H9 (cell line): ENCODE measurements at regions not wholly inside any gene's neighbourhood (a gene's known extent, or its start where the extent isn't known, plus 50 kb on each side); places are given as distances from the start of the nearest gene placed in this dataset.

Experiments used
- DNase-seq: peaks from one replicate; pipeline ENCODE4 v3.0.0-alpha.2; 2017
- H2AFZ ChIP-seq: one replicate; pipeline ENCODE4 v1.6.1; 2013; ENCODE audit warnings: mild to moderate bottlenecking, low read length, control low read depth, moderate library complexity
- H2AK5ac ChIP-seq: 2 replicates; pipeline ENCODE4 v1.6.1; 2013; ENCODE audit warnings: low read length, control low read depth, mixed read lengths; ENCODE audit not compliant: insufficient read length
- H2BK120ac ChIP-seq: one replicate; pipeline ENCODE4 v1.6.1; 2013; ENCODE audit warnings: low read depth, mild to moderate bottlenecking, low read length, control low read depth, inconsistent platforms; ENCODE audit not compliant: poor library complexity, severe bottlenecking
- H2BK12ac ChIP-seq: 2 replicates; pipeline ENCODE4 v1.6.1; 2013; ENCODE audit warnings: low read length, control low read depth, mixed read lengths, low read depth; ENCODE audit not compliant: insufficient read length
- H2BK15ac ChIP-seq: 2 replicates; pipeline ENCODE4 v1.6.1; 2013; ENCODE audit warnings: low read depth, low read length, control low read depth
- H2BK20ac ChIP-seq: one replicate; pipeline ENCODE4 v1.6.1; 2013; ENCODE audit warnings: low read depth, mild to moderate bottlenecking, low read length, control low read depth, inconsistent platforms; ENCODE audit not compliant: poor library complexity, severe bottlenecking
- H2BK5ac ChIP-seq: 2 replicates; pipeline ENCODE4 v1.6.1; 2013; ENCODE audit warnings: low read length, control low read depth, mixed read lengths; ENCODE audit not compliant: insufficient read length
- H3K14ac ChIP-seq: 2 replicates; pipeline ENCODE4 v1.6.1; 2013; ENCODE audit warnings: low read length, control low read depth; ENCODE audit not compliant: insufficient read depth
- H3K18ac ChIP-seq: 2 replicates; pipeline ENCODE4 v1.6.1; 2013; ENCODE audit warnings: low read depth, mild to moderate bottlenecking, mixed read lengths, low read length, control low read depth; ENCODE audit not compliant: insufficient read length
- H3K23ac ChIP-seq: 2 replicates; pipeline ENCODE4 v1.6.1; 2013; ENCODE audit warnings: low read length, control low read depth, mixed read lengths, low read depth; ENCODE audit not compliant: insufficient read length
- H3K23me2 ChIP-seq: 2 replicates; pipeline ENCODE4 v1.6.1; 2013; ENCODE audit warnings: low read depth, mild to moderate bottlenecking, mixed read lengths, low read length, control low read depth; ENCODE audit not compliant: insufficient read length, poor library complexity, severe bottlenecking
- H3K27ac ChIP-seq: 2 replicates; pipeline ENCODE4 v1.5.1; 2013; ENCODE audit warnings: low read length, control low read depth, mixed read lengths, low read depth; ENCODE audit not compliant: insufficient read length
- H3K27me3 ChIP-seq: 2 replicates; pipeline ENCODE4 v1.6.1; 2013; ENCODE audit warnings: low read length, control low read depth, inconsistent platforms; ENCODE audit not compliant: insufficient read depth
- H3K4ac ChIP-seq: 2 replicates; pipeline ENCODE4 v1.6.1; 2013; ENCODE audit warnings: low read depth, mild to moderate bottlenecking, control low read depth, inconsistent platforms, low read length, moderate library complexity
- H3K4me1 ChIP-seq: 2 replicates; pipeline ENCODE4 v1.6.1; 2013; ENCODE audit warnings: low read length, control low read depth, inconsistent platforms; ENCODE audit not compliant: insufficient read depth
- H3K4me2 ChIP-seq: 2 replicates; pipeline ENCODE4 v1.6.1; 2013; ENCODE audit warnings: low read length, control low read depth, mixed read lengths; ENCODE audit not compliant: insufficient read length, insufficient read depth
- H3K56ac ChIP-seq: 2 replicates; pipeline ENCODE4 v1.6.1; 2013; ENCODE audit warnings: low read depth, mild to moderate bottlenecking, mixed read lengths, low read length, control low read depth; ENCODE audit not compliant: insufficient read length
- H3K79me1 ChIP-seq: 2 replicates; pipeline ENCODE4 v1.6.1; 2013; ENCODE audit warnings: low read depth, mild to moderate bottlenecking, moderate library complexity, low read length, control low read depth, inconsistent platforms; ENCODE audit not compliant: insufficient read depth, poor library complexity, severe bottlenecking
- H3K79me2 ChIP-seq: 2 replicates; pipeline ENCODE4 v1.6.1; 2013; ENCODE audit warnings: low read length, control low read depth, inconsistent platforms; ENCODE audit not compliant: insufficient read depth
- H3K9ac ChIP-seq: 2 replicates; pipeline ENCODE4 v1.6.1; 2013; ENCODE audit warnings: low read length, control low read depth, mixed read lengths; ENCODE audit not compliant: insufficient read length; ENCODE audit errors: extremely low read depth
- H3K9me3 ChIP-seq: one replicate; pipeline ENCODE4 v1.6.1; 2013; ENCODE audit warnings: low read depth, low read length, inconsistent platforms; ENCODE audit not compliant: control insufficient read depth
- H3T11ph ChIP-seq: one replicate; pipeline ENCODE4 v1.6.1; 2013; ENCODE audit warnings: mild to moderate bottlenecking, low read length, control low read depth, inconsistent platforms
- H4K20me1 ChIP-seq: one replicate; pipeline ENCODE4 v1.6.1; 2013; ENCODE audit not compliant: control insufficient read depth, insufficient read length, insufficient read depth
- H4K5ac ChIP-seq: 2 replicates; pipeline ENCODE4 v1.6.1; 2013; ENCODE audit warnings: low read depth, mild to moderate bottlenecking, mixed read lengths, low read length, control low read depth; ENCODE audit not compliant: insufficient read length
- H4K8ac ChIP-seq: replicated peaks from 2 replicates; pipeline ENCODE4 v1.6.1; 2013; ENCODE audit warnings: low read length, control low read depth, mixed read lengths, low read depth; ENCODE audit not compliant: insufficient read length
- H4K91ac ChIP-seq: 2 replicates; pipeline ENCODE4 v1.6.1; 2013; ENCODE audit warnings: low read depth, mild to moderate bottlenecking, moderate library complexity, mixed read lengths, low read length, control low read depth; ENCODE audit not compliant: insufficient read length
- H3K27ac Mint-ChIP-seq, 3 experiments: 2 replicates in 2 of 3; 3 replicates in 1 of 3; pipeline ENCODE4 v1.8.0; 2020 to 2021; ENCODE audit warnings: mixed read lengths in 3 of 3, mild to moderate bottlenecking in 1 of 3, moderate library complexity in 1 of 3
- H3K27me3 Mint-ChIP-seq: 2 replicates; pipeline ENCODE4 v1.8.0; 2021; ENCODE audit warnings: low read depth, mild to moderate bottlenecking, moderate library complexity, mixed read lengths
- H3K36me3 Mint-ChIP-seq, 3 experiments: 2 replicates in 2 of 3; 3 replicates in 1 of 3; pipeline ENCODE4 v1.8.0; 2020 to 2021; ENCODE audit warnings: low read depth in 3 of 3, mixed read lengths in 3 of 3; ENCODE audit not compliant: insufficient read depth in 1 of 3
- H3K4me1 Mint-ChIP-seq, 2 experiments: 2 replicates each; pipeline ENCODE4 v1.8.0; 2020; ENCODE audit warnings: mixed read lengths in 2 of 2
- H3K4me3 Mint-ChIP-seq, 2 experiments: 2 replicates in 1 of 2; 3 replicates in 1 of 2; pipeline ENCODE4 v1.8.0; 2020 to 2021; ENCODE audit warnings: mild to moderate bottlenecking in 2 of 2, mixed read lengths in 2 of 2, moderate library complexity in 1 of 2
- H3K9me3 Mint-ChIP-seq, 2 experiments: 2 replicates in 1 of 2; 3 replicates in 1 of 2; pipeline ENCODE4 v1.8.0; 2020; ENCODE audit warnings: mild to moderate bottlenecking in 2 of 2, mixed read lengths in 2 of 2, moderate library complexity in 1 of 2
- CTCF ChIP-seq: fragments of 200-600 bp; sonication (generic); conservative IDR thresholded peaks from 3 replicates; pipeline ENCODE4 v1.8.0; 2021; ENCODE audit warnings: antibody characterized with exemption, mild to moderate bottlenecking

- Histone ChIP-seq H3K9me3 (no peaks in the 10 kb centered on the region), H3K27ac (no peak overlapping the region), H3K14ac (no peak overlapping the region), H2BK5ac (no peak overlapping the region), H3T11ph (no peak overlapping the region), H3K79me2 (no peaks in the 10 kb centered on the region), H3K79me1 (no peaks in the 10 kb centered on the region), H3K4me1 (no peaks in the 10 kb centered on the region), H3K56ac (no peak overlapping the region), H3K4ac (no peak overlapping the region), H2BK120ac (no peak overlapping the region), H4K91ac (no peak overlapping the region), H3K18ac (no peak overlapping the region), H4K8ac (no peak overlapping the region), H2AK5ac (no peak overlapping the region), H4K5ac (no peak overlapping the region), H3K9ac (no peak overlapping the region), H3K27me3 (no peaks in the 10 kb centered on the region), H2BK15ac (no peak overlapping the region), H2BK12ac (no peak overlapping the region), H3K23me2 (no peaks in the 10 kb centered on the region), H2AFZ (no peak overlapping the region), H2BK20ac (no peak overlapping the region), H3K23ac (no peak overlapping the region), H3K4me2 (no peak overlapping the region), H4K20me1 (no peaks in the 10 kb centered on the region)
- TF ChIP-seq CTCF = no peak
- Mint-ChIP-seq H3K27ac (no peak overlapping the region), H3K36me3 (no peaks in the 10 kb centered on the region), H3K4me1 (no peaks in the 10 kb centered on the region), H3K27me3 (no peaks in the 10 kb centered on the region), H3K4me3 (no peak overlapping the region), H3K9me3 (peaks cover 0 to 2% of the 10 kb centered on the region in 2 experiments; a peak in 1 of 5 replicates)
- no peak for DNase-seq
These were observed 480.6 kb downstream of the NR2F1-AS1 start for GRCh38 chr5:93100428-93100827.
